GDM1 (cell line): ENCODE measurements at regions not wholly inside any gene's neighbourhood (a gene's known extent, or its start where the extent isn't known, plus 50 kb on each side); places are given as distances from the start of the nearest gene placed in this dataset.
"Not testable (repeated sequence)": the region's sequence is repeated elsewhere in the genome, so short reads cannot be mapped to it uniquely, and the experiment has no call there.

ENCODE experiments used
- DNase-seq: peaks from one replicate; lab custom pipeline; 2025; lab: John Stamatoyannopoulos, UW

- DNase-seq, result no peak
Measured at GRCh38 chr10:30197186-30197585, 137.8 kb upstream of the JCAD start.

- not testable (repeated sequence) for DNase-seq
Measured at GRCh38 chr10:30196559-30196958, 137.2 kb upstream of the JCAD start.

- DNase-seq, result no peak
Measured at GRCh38 chr10:30192846-30193608, 133.6 kb upstream of the JCAD start.

GRCh38 chr10:30190577-30191552 is 131.5 kb upstream of the JCAD start:
- no peak for DNase-seq

GRCh38 chr10:30189238-30189580 is 129.8 kb upstream of the JCAD start:
- no peak for DNase-seq

GRCh38 chr10:30188556-30189237 is 129.3 kb upstream of the JCAD start:
- DNase-seq, result no peak

GRCh38 chr10:30188101-30188500 is 128.7 kb upstream of the JCAD start:
- no peak for DNase-seq

- no peak for DNase-seq
Measured at GRCh38 chr10:30187010-30187409, 127.6 kb upstream of the JCAD start.

- no peak for DNase-seq
Measured at GRCh38 chr10:30186371-30186875, 127.0 kb upstream of the JCAD start.

- no peak for DNase-seq
Measured at GRCh38 chr10:30185916-30186315, 126.5 kb upstream of the JCAD start.

GRCh38 chr10:30185341-30185740 is 126.0 kb upstream of the JCAD start:
- DNase-seq, result no peak

- no peak for DNase-seq
Measured at GRCh38 chr10:30184397-30185033, 125.1 kb upstream of the JCAD start.

- no peak for DNase-seq
Measured at GRCh38 chr10:30183055-30183402, 123.6 kb upstream of the JCAD start.

- no peak for DNase-seq
Measured at GRCh38 chr10:30182191-30183054, 123.0 kb upstream of the JCAD start.

- DNase-seq, result no peak
Measured at GRCh38 chr10:30178356-30178964, 119.1 kb upstream of the JCAD start.

- no peak for DNase-seq
Measured at GRCh38 chr10:30176776-30177533, 117.6 kb upstream of the JCAD start.

- DNase-seq, result no peak
Measured at GRCh38 chr10:30176182-30176581, 116.8 kb upstream of the JCAD start.

GRCh38 chr10:30172673-30173072 is 113.3 kb upstream of the JCAD start:
- no peak for DNase-seq

- DNase-seq, result no peak
Measured at GRCh38 chr10:30172091-30172490, 112.7 kb upstream of the JCAD start.

GRCh38 chr10:30171601-30172000 is 112.2 kb upstream of the JCAD start:
- DNase-seq, result no peak
